ENCODE measurements at regions not wholly inside any gene's neighbourhood (a gene's known extent, or its start where the extent isn't known, plus 50 kb on each side); places are given as distances from the start of the nearest gene placed in this dataset.

- H3K4me3 ChIP-seq (ENCODE audit: low read depth, low read length) = no peak overlapping the region
- no peaks in the 10 kb centered on the region for H3K9me3 ChIP-seq (ENCODE audit: severe bottlenecking)
- H3K27me3 ChIP-seq (ENCODE audit: insufficient read depth, low read depth, severe bottlenecking) = peaks cover 35% of the 10 kb centered on the region
- no peaks in the 10 kb centered on the region for H3K36me3 ChIP-seq
- no peak overlapping the region for H3K27ac ChIP-seq
- no peak for TF ChIP-seq CTCF (IDR thresholded peaks at IDR 0.05; ENCODE audit: low read depth, low read length)
- no peak for DNase-seq
Measured at GRCh38 chr3:181567311-181568075, 144.2 kb upstream of the SOX2 start.

GRCh38 chr3:181565416-181565815 lies 146.3 kb upstream of the SOX2 start:
- H3K27me3 ChIP-seq (ENCODE audit: insufficient read depth, low read depth, severe bottlenecking) = peaks cover 33% of the 10 kb centered on the region
- no peak overlapping the region for H3K4me3 ChIP-seq (ENCODE audit: low read depth, low read length)
- no peaks in the 10 kb centered on the region for H3K36me3 ChIP-seq
- DNase-seq = no peak
- H3K9me3 ChIP-seq (ENCODE audit: severe bottlenecking) = no peaks in the 10 kb centered on the region
- TF ChIP-seq CTCF (IDR thresholded peaks at IDR 0.05; ENCODE audit: low read depth, low read length) = no peak
- H3K27ac ChIP-seq = no peak overlapping the region

GRCh38 chr3:181564222-181564621 lies 147.5 kb upstream of the SOX2 start:
- Histone ChIP-seq H3K27ac (no peak overlapping the region), H3K36me3 (no peaks in the 10 kb centered on the region), H3K27me3 (ENCODE audit: insufficient read depth, low read depth, severe bottlenecking) (peaks cover 26% of the 10 kb centered on the region), H3K9me3 (ENCODE audit: severe bottlenecking) (no peaks in the 10 kb centered on the region), H3K4me3 (ENCODE audit: low read depth, low read length) (no peak overlapping the region)
- TF ChIP-seq CTCF (IDR thresholded peaks at IDR 0.05; ENCODE audit: low read depth, low read length) = no peak
- no peak for DNase-seq

GRCh38 chr3:181561139-181562031 lies 150.3 kb upstream of the SOX2 start:
- no peak for DNase-seq
- Histone ChIP-seq H3K4me3 (ENCODE audit: low read depth, low read length) (no peak overlapping the region), H3K36me3 (no peaks in the 10 kb centered on the region), H3K27me3 (ENCODE audit: insufficient read depth, low read depth, severe bottlenecking) (peaks cover 13% of the 10 kb centered on the region), H3K27ac (no peak overlapping the region), H3K9me3 (ENCODE audit: severe bottlenecking) (no peaks in the 10 kb centered on the region)
- no peak for TF ChIP-seq CTCF (IDR thresholded peaks at IDR 0.05; ENCODE audit: low read depth, low read length)

- Histone ChIP-seq H3K4me3 (ENCODE audit: low read depth, low read length) (no peak overlapping the region), H3K36me3 (no peaks in the 10 kb centered on the region), H3K27me3 (ENCODE audit: insufficient read depth, low read depth, severe bottlenecking) (peaks cover 17% of the 10 kb centered on the region), H3K9me3 (ENCODE audit: severe bottlenecking) (no peaks in the 10 kb centered on the region), H3K27ac (no peak overlapping the region)
- TF ChIP-seq CTCF (IDR thresholded peaks at IDR 0.05; ENCODE audit: low read depth, low read length) = no peak
- no peak for DNase-seq
Measured at GRCh38 chr3:181558870-181559269, 152.9 kb upstream of the SOX2 start.
